HepG2 (cell line): ENCODE measurements at regions not wholly inside any gene's neighbourhood (a gene's known extent, or its start where the extent isn't known, plus 50 kb on each side); places are given as distances from the start of the nearest gene placed in this dataset.

Experiments
- CBX1 ChIP-seq: IDR thresholded peaks from one replicate; pipeline ENCODE4 v1.6.1; 2016; ENCODE audit warnings: antibody characterized with exemption, low read depth
- CENPT ChIP-seq: sonication (generic); formaldehyde crosslinking; IDR thresholded peaks from 2 replicates; pipeline ENCODE4 v1.8.0; 2022; ENCODE audit warnings: low read depth, mild to moderate bottlenecking, moderate library complexity, missing genetic modification reagents
- ELF1 ChIP-seq: sonication (generic); formaldehyde crosslinking; IDR thresholded peaks from 2 replicates; pipeline ENCODE4 v1.4.0; 2020; ENCODE audit warnings: missing genetic modification reagents
- IKZF1 ChIP-seq: fragments of 450-650 bp; IDR thresholded peaks from 2 replicates; pipeline ENCODE4 v1.7.1; 2016
- MAZ ChIP-seq, 2 experiments: sonication (generic) in 1 of 2; formaldehyde crosslinking in 1 of 2; IDR thresholded peaks; 2 replicates each; pipeline versions ENCODE4 v1.5.0 to v1.6.1; 2012 to 2020; ENCODE audit warnings: low read depth in 2 of 2, mild to moderate bottlenecking in 2 of 2, borderline replicate concordance in 1 of 2, improper control_type of control experiment in 1 of 2, low read length in 1 of 2, missing genetic modification reagents in 1 of 2, moderate library complexity in 1 of 2
- RAD21 ChIP-seq: fragments of 450-650 bp; formaldehyde crosslinking; IDR thresholded peaks from 2 replicates; pipeline ENCODE4 v1.5.0; 2020; ENCODE audit warnings: mild to moderate bottlenecking
- RBFOX2 ChIP-seq: fragments of 200-400 bp; formaldehyde crosslinking; IDR thresholded peaks from 2 replicates; pipeline ENCODE4 v1.6.1; 2017; ENCODE audit warnings: low read depth, mild to moderate bottlenecking, low read length
- RXRA ChIP-seq: sonication (generic); formaldehyde crosslinking; IDR thresholded peaks from 2 replicates; pipeline ENCODE4 v1.5.1; 2020; ENCODE audit warnings: missing genetic modification reagents
- TF ChIP-seq, protein P1 (sequence below): sonication (generic); formaldehyde crosslinking; IDR thresholded peaks from 2 replicates; pipeline ENCODE4 v1.8.0; 2023; ENCODE audit warnings: mild to moderate bottlenecking, missing genetic modification reagents
- TF ChIP-seq, protein P2 (sequence below): IDR thresholded peaks from 2 replicates; pipeline ENCODE4 v1.6.1; 2018; ENCODE audit warnings: missing genetic modification reagents, mild to moderate bottlenecking, missing compliant biosample characterization
- TF ChIP-seq, protein P3 (sequence below): IDR thresholded peaks from 2 replicates; pipeline ENCODE4 v1.6.1; 2016

DNA sequence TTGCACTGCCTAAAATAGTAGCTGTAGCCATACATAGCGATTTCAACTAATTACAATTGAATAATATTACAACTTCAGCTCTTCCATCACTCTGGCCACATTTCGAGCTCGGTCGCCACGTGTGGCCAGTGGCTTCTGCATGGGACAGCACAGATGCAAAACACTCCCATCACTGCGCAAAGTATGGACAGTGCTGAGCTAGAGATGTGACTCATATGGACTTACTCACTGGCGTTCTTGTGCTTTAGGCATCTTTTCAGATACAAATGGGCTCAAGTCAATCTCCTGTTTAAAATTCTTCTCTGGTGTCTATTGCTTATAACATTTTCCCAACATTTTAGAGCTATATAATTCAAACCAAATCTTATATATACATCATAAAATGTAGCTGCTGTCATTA lies 222.7 kb downstream of the ELAVL2 start:
- TF ChIP-seq RBFOX2 (no peak), RXRA (no peak), RAD21 (CRISPR knock-in tag) (no peak), ELF1 (CRISPR knock-in tag) (no peak), IKZF1 (no peak), CENPT (no peak), MAZ (IDR thresholded peaks at IDR 0.05; ENCODE audit: borderline replicate concordance, low read depth, low read length) (no peak), MAZ (CRISPR knock-in tag; IDR thresholded peaks at IDR 0.05; ENCODE audit: low read depth) (no peak), CBX1 (no peak)
- TF ChIP-seq, protein P1, sequence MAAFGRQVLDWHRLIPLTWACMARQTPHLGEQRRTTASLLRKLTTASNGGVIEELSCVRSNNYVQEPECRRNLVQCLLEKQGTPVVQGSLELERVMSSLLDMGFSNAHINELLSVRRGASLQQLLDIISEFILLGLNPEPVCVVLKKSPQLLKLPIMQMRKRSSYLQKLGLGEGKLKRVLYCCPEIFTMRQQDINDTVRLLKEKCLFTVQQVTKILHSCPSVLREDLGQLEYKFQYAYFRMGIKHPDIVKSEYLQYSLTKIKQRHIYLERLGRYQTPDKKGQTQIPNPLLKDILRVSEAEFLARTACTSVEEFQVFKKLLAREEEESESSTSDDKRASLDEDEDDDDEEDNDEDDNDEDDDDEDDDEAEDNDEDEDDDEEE (CRISPR knock-in tag): no peak
- TF ChIP-seq, protein P2, sequence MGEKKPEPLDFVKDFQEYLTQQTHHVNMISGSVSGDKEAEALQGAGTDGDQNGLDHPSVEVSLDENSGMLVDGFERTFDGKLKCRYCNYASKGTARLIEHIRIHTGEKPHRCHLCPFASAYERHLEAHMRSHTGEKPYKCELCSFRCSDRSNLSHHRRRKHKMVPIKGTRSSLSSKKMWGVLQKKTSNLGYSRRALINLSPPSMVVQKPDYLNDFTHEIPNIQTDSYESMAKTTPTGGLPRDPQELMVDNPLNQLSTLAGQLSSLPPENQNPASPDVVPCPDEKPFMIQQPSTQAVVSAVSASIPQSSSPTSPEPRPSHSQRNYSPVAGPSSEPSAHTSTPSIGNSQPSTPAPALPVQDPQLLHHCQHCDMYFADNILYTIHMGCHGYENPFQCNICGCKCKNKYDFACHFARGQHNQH: no peak
- TF ChIP-seq, protein P3, sequence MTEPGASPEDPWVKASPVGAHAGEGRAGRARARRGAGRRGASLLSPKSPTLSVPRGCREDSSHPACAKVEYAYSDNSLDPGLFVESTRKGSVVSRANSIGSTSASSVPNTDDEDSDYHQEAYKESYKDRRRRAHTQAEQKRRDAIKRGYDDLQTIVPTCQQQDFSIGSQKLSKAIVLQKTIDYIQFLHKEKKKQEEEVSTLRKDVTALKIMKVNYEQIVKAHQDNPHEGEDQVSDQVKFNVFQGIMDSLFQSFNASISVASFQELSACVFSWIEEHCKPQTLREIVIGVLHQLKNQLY (CRISPR knock-in tag): no peak
